GM18519 (cell line): ENCODE measurements at regions not wholly inside any gene's neighbourhood (a gene's known extent, or its start where the extent isn't known, plus 50 kb on each side); places are given as distances from the start of the nearest gene placed in this dataset.

Experiments
- ATAC-seq: cut with Tn5 transposase; IDR thresholded peaks from one replicate; pipeline ENCODE4 v1.9.1; 2021; ENCODE audit warnings: mild to moderate bottlenecking, moderate library complexity; ENCODE audit not compliant: unreplicated experiment, low FRiP score

DNA sequence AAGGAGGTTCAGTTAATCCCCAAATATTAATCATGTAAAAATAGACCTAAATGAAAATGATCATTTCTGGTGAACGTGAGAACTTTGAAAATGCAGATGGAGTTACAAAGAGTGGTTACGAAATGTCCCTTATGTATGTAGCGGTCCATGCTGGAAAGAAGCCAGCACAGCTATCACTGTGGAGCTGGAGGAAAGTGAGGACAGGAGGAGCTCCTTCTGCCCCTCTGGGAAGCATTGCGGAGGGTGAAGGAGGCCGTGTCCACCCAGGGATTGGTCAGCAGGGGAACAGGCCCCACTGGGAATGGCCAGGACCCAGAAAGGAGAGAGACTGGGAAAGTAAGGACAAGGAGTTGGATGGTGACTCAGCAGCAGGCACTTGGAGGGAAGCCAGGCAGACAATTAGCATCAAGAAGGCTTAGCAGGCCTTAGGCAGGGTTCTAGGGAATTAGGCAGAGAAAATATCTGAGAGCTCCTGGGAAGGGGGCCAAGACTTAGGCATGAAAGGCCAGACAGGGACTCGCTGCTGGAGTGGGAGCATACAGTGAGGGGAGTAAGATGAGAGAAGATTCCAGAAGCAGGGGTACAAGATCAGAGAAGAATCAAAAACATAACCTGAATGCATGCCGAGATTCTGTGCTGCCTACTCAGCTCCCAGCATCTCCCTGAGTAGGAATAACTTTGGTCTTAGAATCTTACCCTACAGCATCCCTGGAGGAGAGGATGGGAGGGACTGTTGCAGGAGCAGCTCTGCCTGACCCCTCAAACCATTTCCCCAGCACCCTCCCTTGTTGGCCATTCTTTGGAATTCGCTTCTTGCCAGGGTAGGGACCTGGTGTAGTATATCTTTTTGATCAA is 171.0 kb upstream of the UMPS start:
- no peak for ATAC-seq

DNA sequence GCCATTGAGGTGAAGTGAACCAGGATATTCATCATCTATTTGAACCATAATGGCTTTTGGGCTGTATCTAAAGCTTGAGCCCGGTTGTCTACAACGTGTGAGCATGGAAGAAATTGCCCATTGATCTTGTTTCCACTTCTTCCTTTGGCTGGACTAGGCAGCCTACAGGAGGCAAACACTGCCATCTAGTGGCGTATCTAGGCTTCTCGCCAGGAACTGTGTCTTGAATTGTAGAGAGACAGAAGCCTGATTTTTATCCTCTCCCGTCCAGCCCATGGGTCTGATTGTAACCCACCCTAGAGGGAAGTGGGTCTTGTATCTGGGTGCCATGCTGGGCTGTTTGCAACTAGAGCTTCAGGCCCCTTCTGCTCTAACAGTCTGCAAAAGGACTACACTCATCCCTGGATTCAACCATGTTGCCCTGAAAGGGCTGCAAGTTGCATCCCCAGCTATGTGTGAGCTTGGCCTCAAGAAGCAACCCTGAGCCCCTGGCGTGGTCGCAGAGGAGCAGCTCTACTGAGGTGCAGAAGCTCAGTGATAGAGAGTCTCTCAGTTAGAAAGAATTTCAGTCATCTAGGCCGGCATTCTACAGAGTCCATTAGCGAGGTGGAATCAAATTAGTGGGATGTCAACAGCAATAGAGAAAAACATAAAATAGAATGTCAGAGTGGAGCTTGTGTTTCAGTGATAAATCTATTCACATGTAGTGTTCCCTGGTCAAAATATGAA is 170.2 kb upstream of the UMPS start:
- no peak for ATAC-seq

DNA sequence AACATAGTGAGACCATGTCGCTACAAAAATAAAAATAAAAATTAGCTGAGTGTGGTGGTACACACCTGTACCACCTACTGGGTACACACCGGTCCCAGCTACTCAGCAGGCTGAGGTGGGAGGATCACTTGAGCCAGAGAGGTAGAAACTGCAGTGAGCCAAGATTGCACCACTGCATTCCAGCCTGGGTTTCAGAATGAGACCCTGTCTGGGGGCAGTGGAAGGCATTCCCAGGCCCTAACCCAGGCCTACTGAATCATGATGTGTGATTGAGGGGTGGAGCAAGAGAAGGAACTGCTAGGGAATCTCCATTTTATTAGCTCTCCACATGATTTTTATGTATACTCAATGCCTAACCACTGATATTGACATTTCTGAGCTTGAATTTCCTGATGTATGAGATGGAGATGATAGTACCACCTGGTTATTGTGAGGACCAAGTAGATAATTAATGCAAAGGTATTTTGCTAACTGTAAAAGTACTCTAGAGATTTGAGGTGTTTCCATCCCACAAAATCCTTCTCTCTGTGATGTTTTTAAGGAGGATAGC is 169.5 kb upstream of the UMPS start:
- no peak for ATAC-seq

DNA sequence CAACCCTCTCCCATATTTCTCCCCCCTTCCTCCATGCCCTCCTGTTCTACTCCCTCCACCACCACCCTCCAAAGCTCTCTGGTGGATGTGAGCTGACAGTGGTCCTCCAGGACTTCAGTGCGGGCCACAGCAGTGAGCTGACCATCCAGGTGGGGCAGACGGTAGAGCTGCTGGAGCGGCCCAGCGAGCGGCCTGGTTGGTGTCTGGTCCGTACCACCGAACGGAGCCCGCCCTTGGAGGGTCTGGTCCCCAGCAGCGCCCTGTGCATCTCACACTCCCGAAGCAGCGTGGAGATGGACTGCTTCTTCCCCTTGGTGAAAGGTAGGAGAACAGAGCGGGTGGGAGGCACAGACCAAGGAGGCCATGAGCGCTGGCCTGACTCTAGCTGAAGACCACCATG is 167.5 kb upstream of the UMPS start:
- ATAC-seq = no peak

DNA sequence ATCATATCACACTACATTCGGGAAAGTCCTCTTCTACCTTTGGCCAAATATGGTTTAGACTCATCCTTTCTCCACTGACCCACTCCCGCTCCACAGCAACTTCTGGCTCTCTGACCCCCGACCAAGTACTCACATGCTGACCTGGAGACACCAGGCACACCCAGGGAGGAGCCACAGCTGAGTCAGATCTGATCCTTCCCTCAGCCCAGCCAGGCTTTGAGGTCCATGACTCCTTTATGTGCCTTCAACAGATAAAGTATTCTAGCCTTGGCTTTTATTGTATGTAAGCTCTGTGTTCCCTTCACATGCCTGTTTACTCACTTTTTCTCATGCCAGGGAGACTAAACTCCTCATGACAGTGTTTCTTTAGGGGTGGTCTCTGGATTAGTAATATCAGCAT is 166.9 kb upstream of the UMPS start:
- ATAC-seq = no peak

DNA sequence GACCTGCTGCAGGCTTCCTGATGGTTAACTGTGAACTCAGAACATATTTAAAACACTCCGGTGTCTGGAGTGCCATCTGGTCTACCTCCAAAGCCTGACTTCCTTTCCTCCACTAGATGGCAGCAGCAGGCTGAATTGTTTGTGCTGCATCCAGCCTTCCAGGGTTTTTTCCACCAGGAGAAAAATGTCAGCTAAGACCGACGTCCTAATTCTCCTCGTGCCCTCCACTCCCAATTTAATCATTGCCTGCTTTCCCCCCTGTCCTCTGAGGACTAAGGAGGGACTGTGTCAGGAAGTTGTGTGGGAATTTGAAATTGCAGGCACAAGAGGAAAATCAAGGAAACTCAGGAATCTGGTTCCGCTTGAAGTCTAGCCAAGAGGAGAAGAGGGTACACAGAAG is 165.2 kb upstream of the UMPS start:
- no peak for ATAC-seq

DNA sequence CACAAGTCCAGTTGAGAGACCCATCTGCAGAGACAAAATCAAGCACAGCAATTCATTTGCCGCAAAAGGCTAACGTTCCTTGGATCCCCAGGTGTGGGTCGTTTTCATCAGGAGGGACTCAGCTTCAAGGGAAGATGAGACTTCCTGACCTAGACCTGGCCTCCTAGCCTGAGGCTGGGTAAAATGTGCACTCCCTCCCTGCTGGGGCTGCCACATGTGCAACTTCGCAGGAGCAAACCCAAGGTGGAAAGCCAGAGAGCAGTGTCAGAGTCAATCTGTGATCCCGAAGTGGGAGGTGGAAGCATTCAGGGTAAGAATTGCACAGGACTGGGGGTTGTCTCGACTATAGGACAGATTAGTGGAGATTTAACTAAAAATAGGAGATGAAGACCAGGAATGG is 164.7 kb upstream of the UMPS start:
- ATAC-seq = no peak

DNA sequence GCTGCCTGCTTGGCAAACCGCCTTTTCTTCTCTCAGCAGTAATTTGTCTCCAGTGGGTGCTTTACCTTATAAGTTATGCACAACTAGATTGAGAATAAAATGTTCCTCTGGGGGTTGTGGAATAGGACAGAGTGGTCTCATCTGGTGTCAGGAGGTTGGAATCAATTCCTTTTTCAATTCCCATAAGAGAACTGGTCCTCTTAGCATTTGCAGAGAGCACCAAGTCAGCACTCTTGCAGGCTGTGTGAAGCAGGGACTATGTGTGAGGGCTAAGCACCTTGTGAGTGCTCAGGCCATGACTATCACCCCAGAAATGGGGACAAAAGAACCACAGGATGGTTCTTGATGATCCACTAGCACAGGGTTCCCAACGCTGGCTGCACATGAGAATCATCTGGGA is 163.6 kb upstream of the UMPS start:
- ATAC-seq = no peak

DNA sequence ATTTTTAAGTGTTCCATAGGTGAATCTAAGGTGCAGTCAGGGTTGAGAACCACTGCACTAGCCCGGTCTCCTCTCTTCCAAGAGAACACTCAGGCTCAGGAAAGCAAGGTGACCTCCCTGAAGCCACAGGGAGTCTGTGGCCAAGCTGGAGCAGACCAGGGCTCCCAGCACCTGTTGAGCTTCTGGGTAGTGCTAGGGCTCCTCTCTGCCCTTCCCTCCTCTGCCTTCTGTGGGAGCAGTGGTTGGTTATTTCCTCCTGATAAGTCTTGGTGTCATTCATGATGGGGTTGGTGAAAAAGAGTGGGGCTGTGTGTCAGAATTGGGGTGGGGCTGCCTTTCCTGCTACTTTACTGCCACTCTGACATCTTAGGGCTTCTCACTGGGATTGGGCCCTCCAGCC is 163.1 kb upstream of the UMPS start:
- no peak for ATAC-seq

DNA sequence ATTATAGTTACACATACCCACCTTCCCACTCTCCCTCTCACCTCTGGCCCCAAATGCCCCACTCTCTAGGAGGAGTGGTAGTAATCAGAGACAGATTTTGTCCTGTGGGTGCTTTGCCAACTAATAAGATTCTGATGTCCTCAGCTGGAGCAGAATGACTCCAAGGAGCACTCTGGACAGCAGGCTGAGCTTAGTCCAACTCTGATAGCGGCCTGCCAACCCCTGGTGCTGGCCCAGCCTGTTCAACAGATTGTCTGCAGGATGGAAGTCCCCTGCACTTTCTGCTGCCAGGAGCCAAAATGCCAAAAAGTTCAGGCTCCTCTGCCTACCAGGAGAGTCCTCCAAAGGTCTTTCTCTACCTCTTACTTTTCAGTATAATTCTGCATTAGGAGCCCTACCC is 160.5 kb upstream of the UMPS start:
- no peak for ATAC-seq

DNA sequence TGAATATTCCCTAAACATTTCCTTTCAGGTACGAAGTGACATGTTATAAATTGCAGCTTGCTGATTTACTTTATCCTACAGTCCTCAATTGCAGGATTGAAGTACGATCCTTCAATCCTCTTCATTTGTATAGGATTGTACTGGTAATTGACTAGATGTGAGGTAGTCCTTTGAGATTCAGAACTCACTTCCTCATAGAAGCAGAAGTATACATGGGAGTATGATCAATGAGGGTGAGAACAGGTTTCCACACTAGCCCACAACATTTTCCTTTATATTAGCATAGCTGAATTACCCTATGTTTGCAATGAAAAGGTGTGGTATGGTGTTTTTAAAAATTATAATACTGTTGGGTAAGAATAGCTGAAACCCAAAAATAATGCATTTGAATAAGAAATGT is 160.0 kb upstream of the UMPS start:
- ATAC-seq = no peak

DNA sequence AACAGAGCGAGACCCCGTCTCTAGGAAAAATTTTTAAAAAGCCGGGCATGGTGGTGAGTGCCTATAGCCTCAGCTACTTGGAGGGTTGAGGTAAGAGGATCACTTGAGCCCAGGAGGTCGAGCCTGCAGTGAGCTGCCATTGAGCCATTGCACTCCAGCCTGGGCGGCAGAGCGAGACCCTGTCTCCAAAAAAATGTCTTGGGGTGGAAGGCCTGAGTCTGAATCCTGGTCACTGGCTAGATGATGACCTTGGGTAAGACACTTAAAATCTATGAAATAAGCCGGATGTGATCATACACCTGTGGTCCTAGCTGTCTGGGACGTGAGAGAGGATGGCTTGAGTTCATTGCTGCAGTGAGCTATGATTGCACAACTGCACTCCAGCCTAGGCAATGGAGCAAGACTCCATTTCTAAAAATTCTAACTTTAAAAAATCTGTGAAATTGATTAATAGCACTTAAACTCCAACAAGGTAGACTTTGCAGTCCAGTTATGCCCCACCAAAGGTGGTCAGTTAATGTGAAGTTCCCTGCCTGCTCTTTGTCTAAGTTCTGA is 157.3 kb upstream of the UMPS start:
- ATAC-seq = no peak

DNA sequence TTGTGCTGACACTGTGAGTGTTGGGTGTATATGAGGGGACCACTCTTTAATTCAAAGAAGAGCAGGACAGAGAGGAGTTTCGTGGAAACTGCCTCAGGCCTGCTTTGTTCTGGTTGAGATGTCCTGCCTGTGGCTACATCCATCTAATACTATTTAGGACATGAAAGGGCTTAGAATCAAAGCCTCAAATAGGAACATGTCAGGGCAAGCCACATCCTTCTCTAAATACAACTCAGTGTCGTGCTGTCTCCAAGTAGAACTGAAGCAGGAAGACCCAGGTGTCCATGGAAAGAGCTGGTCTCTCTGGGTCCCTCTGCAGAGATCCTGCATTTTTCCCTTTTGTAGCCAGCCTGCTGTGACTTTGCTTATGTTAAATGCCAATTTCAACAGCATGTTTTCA is 156.2 kb upstream of the UMPS start:
- ATAC-seq = no peak

DNA sequence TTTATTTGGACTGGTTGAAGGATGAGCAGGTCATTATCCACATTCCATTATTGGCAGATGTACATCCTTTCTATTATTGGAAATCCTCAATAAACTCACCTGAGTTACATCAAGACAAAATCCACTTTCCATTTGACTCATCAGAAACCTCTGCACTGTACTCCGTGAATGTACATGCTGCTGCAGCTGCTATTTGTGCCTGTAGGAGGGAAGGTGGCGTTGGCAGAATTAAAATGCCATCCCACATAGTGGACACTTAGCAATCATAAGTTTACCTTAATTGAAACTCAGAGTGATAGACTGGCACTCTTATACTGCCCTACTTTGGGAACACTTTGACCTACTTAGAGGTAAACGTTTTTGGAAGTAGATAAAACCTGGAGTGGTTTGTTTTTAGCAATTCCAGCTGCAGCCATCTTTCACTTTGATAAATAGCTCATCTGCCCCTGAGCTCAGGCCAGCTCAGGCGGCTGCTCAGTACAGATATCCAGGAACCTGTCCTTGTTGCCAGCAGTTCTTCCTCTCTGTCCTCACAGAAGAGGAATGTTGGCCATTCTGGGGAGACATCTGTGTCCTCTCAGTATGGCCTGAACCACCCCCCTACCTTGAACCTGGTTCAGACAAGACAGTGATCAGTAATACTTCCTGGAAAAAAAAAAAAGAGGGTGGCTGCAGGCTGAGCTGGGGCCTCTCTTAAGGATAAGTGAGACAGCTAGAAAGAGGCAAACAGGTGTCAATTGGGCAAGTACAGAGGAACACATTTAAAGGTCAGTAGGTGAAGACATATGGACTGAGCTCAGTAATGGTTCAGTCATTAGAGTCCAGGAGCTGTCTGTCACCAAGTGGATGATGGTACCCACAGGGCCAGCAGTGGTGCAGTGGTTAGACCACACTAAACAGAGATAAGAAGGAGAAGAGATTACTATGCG is 153.4 kb upstream of the UMPS start:
- ATAC-seq = no peak

DNA sequence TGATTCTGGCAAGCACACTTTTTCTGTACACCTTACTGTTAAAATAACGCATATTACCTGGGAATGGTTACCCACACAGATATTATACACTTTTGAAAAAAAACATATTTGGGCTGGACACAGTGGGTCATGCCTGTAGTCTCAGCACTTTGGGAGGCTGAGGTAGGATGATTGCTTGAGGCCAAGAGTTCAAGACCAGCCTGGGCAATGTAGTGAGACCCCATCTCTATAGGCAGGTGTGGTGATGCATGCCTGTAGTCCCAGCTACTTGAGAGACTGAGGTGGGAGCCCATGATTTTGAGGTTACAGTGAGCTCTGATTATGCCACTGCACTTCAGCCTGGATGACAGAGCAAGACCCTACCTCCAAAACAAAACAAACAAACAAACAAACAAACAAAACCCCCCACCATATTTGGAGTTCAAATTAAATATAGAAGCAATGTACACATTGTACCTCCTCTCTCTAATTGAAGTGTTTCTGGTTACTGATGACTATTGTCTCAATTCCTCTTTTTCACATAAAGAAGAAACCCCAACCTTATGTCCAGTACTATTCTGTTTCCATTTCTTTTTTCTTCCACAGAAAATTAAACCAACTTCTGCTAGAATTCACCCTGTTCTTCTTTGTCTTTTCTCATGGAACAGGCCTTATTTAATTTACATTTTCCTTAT is 152.6 kb upstream of the UMPS start:
- ATAC-seq = no peak

DNA sequence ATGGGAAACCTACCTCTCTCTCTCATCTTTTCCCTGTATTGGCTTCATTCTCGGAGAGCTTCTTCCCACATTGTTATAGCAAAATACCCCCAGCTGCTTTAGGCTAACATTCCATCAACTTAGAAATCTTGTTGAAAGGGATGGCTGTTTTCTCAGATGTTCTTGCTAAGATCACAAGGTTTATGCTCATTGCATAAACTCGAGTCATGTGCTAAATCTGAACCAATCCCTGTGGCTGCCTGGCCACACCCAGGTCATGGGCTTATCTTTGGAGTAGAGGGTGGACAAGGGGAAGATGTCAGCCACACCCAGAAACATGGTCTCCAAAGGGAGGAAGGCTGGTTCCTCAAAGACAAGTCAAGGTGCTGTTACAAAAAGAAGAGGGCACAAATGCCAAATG is 150.6 kb upstream of the UMPS start:
- no peak for ATAC-seq

DNA sequence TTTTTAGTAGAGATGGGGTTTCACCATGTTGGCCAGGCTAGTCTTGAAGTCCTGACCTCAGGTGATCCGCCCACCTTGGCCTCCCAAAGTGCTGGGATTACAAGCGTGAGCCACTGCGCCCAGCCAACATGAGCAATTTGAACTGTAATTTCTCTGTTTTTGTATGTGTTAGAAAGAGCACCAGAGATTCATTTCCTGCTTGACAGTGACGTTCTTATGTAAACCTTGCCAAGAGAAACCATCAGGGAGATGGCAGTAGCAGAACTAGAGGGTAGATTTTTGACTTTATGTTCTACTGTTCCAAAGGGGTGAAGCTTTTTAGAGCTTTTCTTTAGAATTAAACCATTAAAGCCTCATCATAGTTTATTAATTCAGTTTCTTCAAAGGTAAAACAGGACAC is 148.1 kb upstream of the UMPS start:
- no peak for ATAC-seq

DNA sequence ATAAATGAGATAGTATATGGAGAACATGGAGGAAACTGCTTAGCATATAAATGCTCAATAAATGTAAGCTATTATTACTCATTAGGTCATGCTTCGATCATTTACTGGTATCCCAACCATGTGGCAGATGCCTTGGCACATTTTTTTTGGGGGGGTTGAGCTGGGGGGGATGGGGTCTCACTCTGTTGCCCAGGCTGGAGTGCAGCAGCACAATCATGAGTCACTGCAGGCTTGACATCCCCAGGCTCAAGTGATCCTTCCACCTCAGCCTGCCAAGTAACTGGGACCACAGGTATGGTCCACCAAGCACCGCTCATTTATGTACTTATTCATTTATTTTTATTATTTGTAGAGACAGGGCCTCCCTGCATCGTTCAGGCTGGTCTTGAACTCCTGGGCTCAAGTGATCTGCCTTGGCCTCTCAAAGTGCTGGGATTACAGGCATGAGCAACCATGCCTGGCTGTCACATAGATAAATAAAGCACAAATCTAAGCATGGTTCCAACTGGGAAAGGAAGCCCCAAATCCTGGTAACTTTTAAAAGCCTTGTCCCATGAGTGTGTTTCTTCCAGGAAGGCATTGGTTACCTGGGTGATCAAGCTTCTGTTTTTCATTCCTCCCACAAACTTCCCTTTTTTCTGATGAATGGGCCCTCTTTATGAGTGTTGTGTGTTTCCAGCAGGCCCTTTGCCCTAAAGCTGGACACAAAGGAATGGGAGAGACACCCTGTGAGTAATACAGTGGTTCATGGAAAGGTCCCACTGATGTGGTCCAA is 147.4 kb upstream of the UMPS start:
- no peak for ATAC-seq

DNA sequence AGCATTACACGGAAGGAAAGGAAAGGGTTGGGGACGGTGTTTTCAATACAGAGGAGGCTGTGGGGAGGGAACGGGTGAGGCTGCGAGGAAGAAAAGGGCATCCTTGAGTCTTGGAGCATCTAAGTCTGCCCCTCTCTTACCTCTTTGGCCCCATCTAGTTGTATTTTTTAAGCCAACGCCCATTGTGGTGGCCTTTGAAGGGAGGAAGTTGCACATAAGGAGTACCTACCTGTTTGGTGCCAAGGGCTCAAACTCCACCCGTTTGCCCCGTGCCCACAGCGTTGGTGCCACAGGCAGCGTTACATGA is 146.1 kb upstream of the UMPS start:
- ATAC-seq = no peak
